HepG2 (cell line): ENCODE measurements at regions not wholly inside any gene's neighbourhood (a gene's known extent, or its start where the extent isn't known, plus 50 kb on each side); places are given as distances from the start of the nearest gene placed in this dataset.

Experiments
- AFF4 ChIP-seq: sonication (generic); formaldehyde crosslinking; IDR thresholded peaks from 2 replicates; pipeline ENCODE4 v1.4.0; 2020; ENCODE audit warnings: missing genetic modification reagents
- EP300 ChIP-seq, 3 experiments: sonication (generic) in 1 of 3; formaldehyde crosslinking in 1 of 3; IDR thresholded peaks; 2 replicates each; pipeline versions ENCODE4 v1.5.1 to v1.6.1; 2011 to 2020; ENCODE audit warnings: low read depth in 2 of 3, low read length in 2 of 3, borderline replicate concordance in 1 of 3, improper control_type of control experiment in 1 of 3, mild to moderate bottlenecking in 1 of 3, missing genetic modification reagents in 1 of 3, moderate library complexity in 1 of 3
- ESRRA ChIP-seq: sonication (generic); formaldehyde crosslinking; IDR thresholded peaks from 2 replicates; pipeline ENCODE4 v1.5.1; 2020; ENCODE audit warnings: mild to moderate bottlenecking, low read depth, missing genetic modification reagents
- MAZ ChIP-seq, 2 experiments: sonication (generic) in 1 of 2; formaldehyde crosslinking in 1 of 2; IDR thresholded peaks; 2 replicates each; pipeline versions ENCODE4 v1.5.0 to v1.6.1; 2012 to 2020; ENCODE audit warnings: low read depth in 2 of 2, mild to moderate bottlenecking in 2 of 2, borderline replicate concordance in 1 of 2, improper control_type of control experiment in 1 of 2, low read length in 1 of 2, missing genetic modification reagents in 1 of 2, moderate library complexity in 1 of 2
- POLR2AphosphoS2 ChIP-seq: IDR thresholded peaks from 2 replicates; pipeline ENCODE4 v1.6.1; 2011; ENCODE audit warnings: low read depth, low read length, improper control_type of control experiment
- RAD51 ChIP-seq: fragments of 450-650 bp; IDR thresholded peaks from 2 replicates; pipeline ENCODE4 v1.6.1; 2016; ENCODE audit warnings: borderline replicate concordance
- SALL1 ChIP-seq: sonication (generic); formaldehyde crosslinking; IDR thresholded peaks from 2 replicates; pipeline ENCODE4 v1.8.0; 2022; ENCODE audit warnings: mild to moderate bottlenecking, missing genetic modification reagents
- ZNF354B ChIP-seq: sonication (generic); formaldehyde crosslinking; IDR thresholded peaks from 2 replicates; pipeline ENCODE4 v1.8.0; 2022; ENCODE audit warnings: mild to moderate bottlenecking, missing genetic modification reagents
- TF ChIP-seq, protein P1 (sequence below): sonication (generic); formaldehyde crosslinking; IDR thresholded peaks from 2 replicates; pipeline ENCODE4 v1.5.0; 2020; ENCODE audit warnings: mild to moderate bottlenecking, missing genetic modification reagents, moderate library complexity
- TF ChIP-seq, protein P2 (sequence below): IDR thresholded peaks from 2 replicates; pipeline ENCODE4 v1.6.1; 2016; ENCODE audit warnings: low read depth, borderline replicate concordance

- TF ChIP-seq, protein P1, sequence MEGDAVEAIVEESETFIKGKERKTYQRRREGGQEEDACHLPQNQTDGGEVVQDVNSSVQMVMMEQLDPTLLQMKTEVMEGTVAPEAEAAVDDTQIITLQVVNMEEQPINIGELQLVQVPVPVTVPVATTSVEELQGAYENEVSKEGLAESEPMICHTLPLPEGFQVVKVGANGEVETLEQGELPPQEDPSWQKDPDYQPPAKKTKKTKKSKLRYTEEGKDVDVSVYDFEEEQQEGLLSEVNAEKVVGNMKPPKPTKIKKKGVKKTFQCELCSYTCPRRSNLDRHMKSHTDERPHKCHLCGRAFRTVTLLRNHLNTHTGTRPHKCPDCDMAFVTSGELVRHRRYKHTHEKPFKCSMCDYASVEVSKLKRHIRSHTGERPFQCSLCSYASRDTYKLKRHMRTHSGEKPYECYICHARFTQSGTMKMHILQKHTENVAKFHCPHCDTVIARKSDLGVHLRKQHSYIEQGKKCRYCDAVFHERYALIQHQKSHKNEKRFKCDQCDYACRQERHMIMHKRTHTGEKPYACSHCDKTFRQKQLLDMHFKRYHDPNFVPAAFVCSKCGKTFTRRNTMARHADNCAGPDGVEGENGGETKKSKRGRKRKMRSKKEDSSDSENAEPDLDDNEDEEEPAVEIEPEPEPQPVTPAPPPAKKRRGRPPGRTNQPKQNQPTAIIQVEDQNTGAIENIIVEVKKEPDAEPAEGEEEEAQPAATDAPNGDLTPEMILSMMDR (CRISPR knock-in tag), result no peak
- TF ChIP-seq MAZ (IDR thresholded peaks at IDR 0.05; ENCODE audit: borderline replicate concordance, low read depth, low read length) (no peak), MAZ (CRISPR knock-in tag; IDR thresholded peaks at IDR 0.05; ENCODE audit: low read depth) (no peak), POLR2AphosphoS2 (no peak), ZNF354B (CRISPR knock-in tag) (no peak), ESRRA (CRISPR knock-in tag) (no peak), AFF4 (CRISPR knock-in tag) (no peak), SALL1 (CRISPR knock-in tag) (no peak), EP300 (IDR thresholded peaks at IDR 0.05; ENCODE audit: low read depth in 2 of 2, low read length in 2 of 2) (no peak), EP300 (CRISPR knock-in tag; IDR thresholded peaks at IDR 0.05; ENCODE audit: borderline replicate concordance) (no peak), RAD51 (no peak)
- TF ChIP-seq, protein P2, sequence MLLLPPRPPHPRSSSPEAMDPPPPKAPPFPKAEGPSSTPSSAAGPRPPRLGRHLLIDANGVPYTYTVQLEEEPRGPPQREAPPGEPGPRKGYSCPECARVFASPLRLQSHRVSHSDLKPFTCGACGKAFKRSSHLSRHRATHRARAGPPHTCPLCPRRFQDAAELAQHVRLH, result no peak
Observed at GRCh38 chr10:29131952-29132547, 156.8 kb upstream of the LYZL1 start.
